ENCODE measurements at regions not wholly inside any gene's neighbourhood (a gene's known extent, or its start where the extent isn't known, plus 50 kb on each side); places are given as distances from the start of the nearest gene placed in this dataset.

- H3K4me1 ChIP-seq (ENCODE audit: control insufficient read depth, insufficient read depth, low read length): peaks cover 3% of the 10 kb centered on the region
- H3K9ac ChIP-seq (ENCODE audit: low read length): no peak overlapping the region
- no peak overlapping the region for H3K27ac ChIP-seq (ENCODE audit: low read depth, low read length)
- no peaks in the 10 kb centered on the region for H3K27me3 ChIP-seq (ENCODE audit: control insufficient read depth, insufficient read depth, low read length)
- no peaks in the 10 kb centered on the region for H3K36me3 ChIP-seq (ENCODE audit: control insufficient read depth, insufficient read depth, low read length)
- no peak overlapping the region for H3K4me3 ChIP-seq (ENCODE audit: low read length)
Observed at GRCh38 chr10:65531545-65531944, 1394.3 kb upstream of the LRRTM3 start.

GRCh38 chr10:65534771-65535170 lies 1391.1 kb upstream of the LRRTM3 start:
- Histone ChIP-seq H3K4me3 (ENCODE audit: low read length) (no peak overlapping the region), H3K36me3 (ENCODE audit: control insufficient read depth, insufficient read depth, low read length) (no peaks in the 10 kb centered on the region), H3K27me3 (ENCODE audit: control insufficient read depth, insufficient read depth, low read length) (no peaks in the 10 kb centered on the region), H3K27ac (ENCODE audit: low read depth, low read length) (no peak overlapping the region), H3K9ac (ENCODE audit: low read length) (no peak overlapping the region), H3K4me1 (ENCODE audit: control insufficient read depth, insufficient read depth, low read length) (peaks cover 3% of the 10 kb centered on the region)

- H3K4me1 ChIP-seq (ENCODE audit: control insufficient read depth, insufficient read depth, low read length): no peaks in the 10 kb centered on the region
- H3K36me3 ChIP-seq (ENCODE audit: control insufficient read depth, insufficient read depth, low read length): no peaks in the 10 kb centered on the region
- no peak overlapping the region for H3K4me3 ChIP-seq (ENCODE audit: low read length)
- no peak overlapping the region for H3K9ac ChIP-seq (ENCODE audit: low read length)
- no peaks in the 10 kb centered on the region for H3K27me3 ChIP-seq (ENCODE audit: control insufficient read depth, insufficient read depth, low read length)
- H3K27ac ChIP-seq (ENCODE audit: low read depth, low read length): no peak overlapping the region
Observed at GRCh38 chr10:65544756-65545155, 1381.1 kb upstream of the LRRTM3 start.

- no peak overlapping the region for H3K9ac ChIP-seq (ENCODE audit: low read length)
- no peak overlapping the region for H3K27ac ChIP-seq (ENCODE audit: low read depth, low read length)
- no peaks in the 10 kb centered on the region for H3K4me1 ChIP-seq (ENCODE audit: control insufficient read depth, insufficient read depth, low read length)
- H3K36me3 ChIP-seq (ENCODE audit: control insufficient read depth, insufficient read depth, low read length): no peaks in the 10 kb centered on the region
- H3K27me3 ChIP-seq (ENCODE audit: control insufficient read depth, insufficient read depth, low read length): no peaks in the 10 kb centered on the region
- H3K4me3 ChIP-seq (ENCODE audit: low read length): no peak overlapping the region
Observed at GRCh38 chr10:65548001-65548400, 1377.8 kb upstream of the LRRTM3 start.

- no peaks in the 10 kb centered on the region for H3K36me3 ChIP-seq (ENCODE audit: control insufficient read depth, insufficient read depth, low read length)
- H3K4me3 ChIP-seq (ENCODE audit: low read length): no peak overlapping the region
- no peaks in the 10 kb centered on the region for H3K27me3 ChIP-seq (ENCODE audit: control insufficient read depth, insufficient read depth, low read length)
- H3K9ac ChIP-seq (ENCODE audit: low read length): no peak overlapping the region
- no peaks in the 10 kb centered on the region for H3K4me1 ChIP-seq (ENCODE audit: control insufficient read depth, insufficient read depth, low read length)
- H3K27ac ChIP-seq (ENCODE audit: low read depth, low read length): no peak overlapping the region
Observed at GRCh38 chr10:65550761-65551160, 1375.1 kb upstream of the LRRTM3 start.

- Histone ChIP-seq H3K9ac (ENCODE audit: low read length) (no peak overlapping the region), H3K4me1 (ENCODE audit: control insufficient read depth, insufficient read depth, low read length) (peaks cover 8% of the 10 kb centered on the region), H3K36me3 (ENCODE audit: control insufficient read depth, insufficient read depth, low read length) (no peaks in the 10 kb centered on the region), H3K27me3 (ENCODE audit: control insufficient read depth, insufficient read depth, low read length) (no peaks in the 10 kb centered on the region), H3K4me3 (ENCODE audit: low read length) (no peak overlapping the region), H3K27ac (ENCODE audit: low read depth, low read length) (no peak overlapping the region)
Observed at GRCh38 chr10:65555192-65555591, 1370.6 kb upstream of the LRRTM3 start.

- no peak overlapping the region for H3K27ac ChIP-seq (ENCODE audit: low read depth, low read length)
- H3K36me3 ChIP-seq (ENCODE audit: control insufficient read depth, insufficient read depth, low read length): no peaks in the 10 kb centered on the region
- peaks cover 8% of the 10 kb centered on the region for H3K4me1 ChIP-seq (ENCODE audit: control insufficient read depth, insufficient read depth, low read length)
- no peaks in the 10 kb centered on the region for H3K27me3 ChIP-seq (ENCODE audit: control insufficient read depth, insufficient read depth, low read length)
- H3K9ac ChIP-seq (ENCODE audit: low read length): no peak overlapping the region
- no peak overlapping the region for H3K4me3 ChIP-seq (ENCODE audit: low read length)
Observed at GRCh38 chr10:65556006-65556405, 1369.8 kb upstream of the LRRTM3 start.

- Histone ChIP-seq H3K36me3 (ENCODE audit: control insufficient read depth, insufficient read depth, low read length) (no peaks in the 10 kb centered on the region), H3K4me1 (ENCODE audit: control insufficient read depth, insufficient read depth, low read length) (peaks cover 8% of the 10 kb centered on the region), H3K27me3 (ENCODE audit: control insufficient read depth, insufficient read depth, low read length) (no peaks in the 10 kb centered on the region), H3K27ac (ENCODE audit: low read depth, low read length) (no peak overlapping the region), H3K4me3 (ENCODE audit: low read length) (no peak overlapping the region), H3K9ac (ENCODE audit: low read length) (no peak overlapping the region)
Observed at GRCh38 chr10:65559369-65559768, 1366.5 kb upstream of the LRRTM3 start.

GRCh38 chr10:65565246-65565645 lies 1360.6 kb upstream of the LRRTM3 start:
- no peak overlapping the region for H3K27ac ChIP-seq (ENCODE audit: low read depth, low read length)

GRCh38 chr10:65566906-65567305 lies 1358.9 kb upstream of the LRRTM3 start:
- Histone ChIP-seq H3K9ac (ENCODE audit: low read length) (no peak overlapping the region), H3K4me1 (ENCODE audit: control insufficient read depth, insufficient read depth, low read length) (no peaks in the 10 kb centered on the region), H3K27me3 (ENCODE audit: control insufficient read depth, insufficient read depth, low read length) (no peaks in the 10 kb centered on the region), H3K4me3 (ENCODE audit: low read length) (no peak overlapping the region), H3K27ac (ENCODE audit: low read depth, low read length) (no peak overlapping the region), H3K36me3 (ENCODE audit: control insufficient read depth, insufficient read depth, low read length) (no peaks in the 10 kb centered on the region)

More at GRCh38 chr10:65565246-65565645, 1360.6 kb upstream of the LRRTM3 start:
- Histone ChIP-seq H3K9ac (ENCODE audit: low read length) (no peak overlapping the region), H3K27me3 (ENCODE audit: control insufficient read depth, insufficient read depth, low read length) (no peaks in the 10 kb centered on the region), H3K4me3 (ENCODE audit: low read length) (no peak overlapping the region), H3K4me1 (ENCODE audit: control insufficient read depth, insufficient read depth, low read length) (no peaks in the 10 kb centered on the region), H3K36me3 (ENCODE audit: control insufficient read depth, insufficient read depth, low read length) (no peaks in the 10 kb centered on the region)

- no peak overlapping the region for H3K27ac ChIP-seq (ENCODE audit: low read depth, low read length)
Observed at GRCh38 chr10:65570143-65571010, 1355.5 kb upstream of the LRRTM3 start.

GRCh38 chr10:65571011-65571570 lies 1354.7 kb upstream of the LRRTM3 start:
- peak overlapping the region; percentile 77 for H3K4me3 ChIP-seq (ENCODE audit: low read length)
- no peaks in the 10 kb centered on the region for H3K27me3 ChIP-seq (ENCODE audit: control insufficient read depth, insufficient read depth, low read length)
- H3K4me1 ChIP-seq (ENCODE audit: control insufficient read depth, insufficient read depth, low read length): no peaks in the 10 kb centered on the region
- H3K27ac ChIP-seq (ENCODE audit: low read depth, low read length): no peak overlapping the region
- H3K9ac ChIP-seq (ENCODE audit: low read length): no peak overlapping the region
- no peaks in the 10 kb centered on the region for H3K36me3 ChIP-seq (ENCODE audit: control insufficient read depth, insufficient read depth, low read length)

More at GRCh38 chr10:65570143-65571010, 1355.5 kb upstream of the LRRTM3 start:
- H3K27me3 ChIP-seq (ENCODE audit: control insufficient read depth, insufficient read depth, low read length): no peaks in the 10 kb centered on the region
- H3K4me3 ChIP-seq (ENCODE audit: low read length): peak overlapping the region; percentile 77
- no peaks in the 10 kb centered on the region for H3K36me3 ChIP-seq (ENCODE audit: control insufficient read depth, insufficient read depth, low read length)
- no peak overlapping the region for H3K9ac ChIP-seq (ENCODE audit: low read length)
- H3K4me1 ChIP-seq (ENCODE audit: control insufficient read depth, insufficient read depth, low read length): no peaks in the 10 kb centered on the region
